HG02852 (cell line): ENCODE measurements at regions not wholly inside any gene's neighbourhood (a gene's known extent, or its start where the extent isn't known, plus 50 kb on each side); places are given as distances from the start of the nearest gene placed in this dataset.

Experiments
- ATAC-seq: cut with Tn5 transposase; IDR thresholded peaks from one replicate; pipeline ENCODE4 v1.9.1; 2021; ENCODE audit warnings: mild to moderate bottlenecking, moderate library complexity; ENCODE audit not compliant: unreplicated experiment

DNA sequence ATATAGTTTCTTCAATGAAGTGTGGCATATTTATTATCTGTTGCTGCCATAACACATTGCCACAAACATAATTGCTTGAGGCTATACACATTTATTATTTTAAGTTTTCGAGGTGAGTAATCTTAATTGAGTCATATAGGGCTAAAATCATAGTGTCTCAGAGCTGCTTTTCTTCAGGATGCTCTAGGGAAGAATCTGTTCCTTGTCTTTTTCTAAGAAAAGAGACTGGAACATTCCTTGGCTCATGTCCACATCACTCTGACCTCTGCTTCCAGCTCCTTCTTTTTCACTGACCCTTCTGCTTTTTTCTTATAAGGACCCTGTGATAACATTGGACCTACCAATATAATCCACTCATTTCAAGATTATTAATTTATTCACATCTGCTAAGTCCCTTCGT lies 632.4 kb upstream of the TYRP1 start:
- ATAC-seq: no peak

DNA sequence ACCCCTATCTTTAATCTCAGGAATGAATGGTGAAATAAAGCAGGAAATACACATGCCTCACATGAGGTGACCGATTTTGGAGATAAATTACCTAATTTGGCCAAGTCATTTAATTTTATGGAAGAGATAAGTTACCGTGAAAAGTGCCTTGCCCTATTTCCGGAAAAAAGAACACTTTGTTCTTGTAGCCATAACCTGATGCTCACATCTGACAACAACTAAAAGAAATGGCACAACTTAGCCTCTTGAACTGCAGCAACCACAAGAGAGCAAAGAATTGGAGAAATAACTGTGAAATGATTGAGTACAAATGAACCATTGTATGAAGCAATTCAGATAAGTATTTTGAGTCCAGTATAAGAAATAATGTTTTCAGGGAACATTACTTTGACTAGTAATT lies 628.1 kb upstream of the TYRP1 start:
- no peak for ATAC-seq

GRCh38 chr9:12065686-12066085 lies 627.5 kb upstream of the TYRP1 start:
- no peak for ATAC-seq

- ATAC-seq: no peak
Observed at GRCh38 chr9:12066455-12067035, 626.6 kb upstream of the TYRP1 start.

DNA sequence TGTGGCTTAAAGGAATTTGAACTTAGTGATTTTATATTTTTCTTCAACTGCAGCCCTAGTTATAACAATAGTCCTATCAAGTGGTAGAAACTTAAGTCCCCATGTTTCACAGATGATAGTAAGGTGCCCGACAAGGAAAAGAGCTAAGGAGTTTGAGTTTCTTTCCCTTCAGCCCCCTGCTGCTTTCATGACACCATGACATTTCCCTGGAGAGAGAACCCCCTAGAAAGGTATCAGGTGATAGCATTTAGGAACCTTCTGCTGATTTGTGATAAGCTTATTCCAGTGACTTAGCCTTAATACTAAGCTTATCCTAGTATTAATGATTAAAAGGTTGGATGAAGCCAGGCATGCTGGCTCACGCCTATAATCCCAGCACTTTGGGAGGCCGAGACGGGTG lies 623.8 kb upstream of the TYRP1 start:
- no peak for ATAC-seq

GRCh38 chr9:12085399-12085798 lies 607.8 kb upstream of the TYRP1 start:
- ATAC-seq: no peak

DNA sequence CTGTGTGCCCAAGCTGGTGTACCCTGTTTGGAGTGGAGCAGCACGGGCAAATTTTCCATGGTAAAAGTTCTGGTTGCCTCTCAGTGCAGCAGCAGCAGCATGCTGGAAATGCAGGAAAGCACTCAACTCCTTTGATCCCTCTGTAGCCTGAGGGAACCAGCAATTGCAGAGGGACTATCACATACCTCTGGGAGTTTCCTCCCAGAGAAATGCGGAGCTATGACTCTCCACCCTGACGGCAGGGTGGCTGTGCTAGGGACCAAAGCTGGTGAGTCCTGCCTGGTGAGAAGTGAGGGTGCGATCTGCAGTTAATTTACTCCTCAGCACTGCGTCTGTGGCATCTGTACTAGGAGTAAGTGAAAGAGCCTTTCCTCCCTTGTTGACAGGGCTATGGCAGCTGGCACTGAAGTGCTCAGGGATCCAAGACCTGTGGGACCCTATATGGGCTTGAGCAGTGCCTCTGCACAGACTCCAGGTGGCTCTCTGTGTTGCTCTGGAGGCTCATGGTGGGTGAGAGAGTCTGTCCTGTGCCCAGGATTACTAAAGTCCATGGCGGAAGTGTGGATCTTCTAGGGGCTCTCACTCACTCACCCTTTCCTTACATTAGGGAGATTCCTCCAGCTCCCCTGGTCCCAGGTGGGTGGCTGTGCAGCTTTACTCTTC lies 601.2 kb upstream of the TYRP1 start:
- no peak for ATAC-seq

DNA sequence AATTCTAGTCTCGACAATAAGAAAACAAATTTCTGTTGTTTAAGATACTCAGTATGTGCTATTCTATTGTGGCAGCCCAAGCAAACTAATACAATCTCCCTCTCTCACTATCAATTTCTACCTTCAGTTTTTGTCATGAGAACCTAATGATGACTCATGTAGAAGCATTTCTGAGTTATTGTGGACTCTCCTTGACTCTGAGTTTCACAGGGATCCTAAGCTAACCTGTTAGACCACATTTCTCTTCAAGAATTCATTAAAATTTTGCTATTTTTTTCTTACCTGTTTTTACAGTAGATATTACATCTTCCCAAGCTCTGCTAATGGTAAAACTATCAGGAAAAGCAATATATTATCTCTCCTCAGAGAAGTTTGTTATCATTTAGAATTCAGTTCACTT lies 599.1 kb upstream of the TYRP1 start:
- no peak for ATAC-seq

GRCh38 chr9:12095931-12096330 lies 597.3 kb upstream of the TYRP1 start:
- ATAC-seq: no peak

DNA sequence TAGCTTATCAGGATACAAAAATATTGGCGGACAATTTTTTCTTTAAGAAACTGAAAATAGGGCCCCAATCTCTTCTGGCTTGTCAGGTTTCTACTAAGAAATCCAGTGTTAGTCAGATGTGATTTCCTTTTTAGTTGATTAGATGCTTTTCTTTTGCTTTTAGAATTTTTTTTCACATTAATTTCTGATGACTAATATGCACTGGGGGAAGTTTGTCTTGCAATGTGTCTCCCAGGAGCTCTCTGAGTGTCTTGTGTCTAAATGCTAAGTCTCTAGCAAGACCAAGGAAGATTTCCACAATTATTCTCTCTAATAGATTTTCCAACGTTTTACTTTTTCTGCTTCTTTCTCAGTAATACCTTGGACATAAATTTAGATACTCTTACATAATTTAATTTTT lies 559.8 kb upstream of the TYRP1 start:
- no peak for ATAC-seq

- no peak for ATAC-seq
Observed at GRCh38 chr9:12141422-12141821, 551.8 kb upstream of the TYRP1 start.

DNA sequence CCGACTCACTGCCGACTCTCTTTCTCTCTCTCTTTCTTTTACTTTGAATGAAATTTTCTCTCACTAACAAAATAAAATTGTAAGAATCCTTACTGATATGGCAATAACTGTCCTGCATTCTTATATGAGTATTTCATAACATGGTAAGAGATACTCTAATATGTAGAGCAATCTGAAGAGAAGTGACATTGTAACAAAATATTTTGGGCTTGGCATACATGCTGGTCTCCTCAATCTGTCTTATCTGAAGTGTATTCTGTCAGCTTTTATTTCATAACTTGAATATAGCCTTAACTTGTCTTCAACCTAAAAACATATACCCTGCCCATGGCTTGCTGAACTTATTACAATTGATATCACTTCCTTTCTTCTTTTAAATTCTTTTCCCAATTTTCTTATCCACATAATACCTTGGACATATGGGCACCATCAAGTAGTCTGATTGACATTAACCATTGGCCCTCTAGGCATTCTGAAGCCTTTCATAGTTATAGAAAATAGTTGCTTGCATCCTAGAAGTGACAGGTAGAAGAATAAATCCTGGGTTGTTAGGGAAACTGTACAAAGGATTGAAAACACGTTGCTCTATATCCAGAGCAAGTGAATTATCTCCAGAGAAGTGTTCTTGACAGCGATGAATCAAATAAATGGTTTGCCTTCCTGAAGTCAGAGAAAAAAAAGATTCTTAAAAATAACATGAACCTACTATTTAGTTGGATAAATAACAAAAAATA lies 537.6 kb upstream of the TYRP1 start:
- no peak for ATAC-seq

DNA sequence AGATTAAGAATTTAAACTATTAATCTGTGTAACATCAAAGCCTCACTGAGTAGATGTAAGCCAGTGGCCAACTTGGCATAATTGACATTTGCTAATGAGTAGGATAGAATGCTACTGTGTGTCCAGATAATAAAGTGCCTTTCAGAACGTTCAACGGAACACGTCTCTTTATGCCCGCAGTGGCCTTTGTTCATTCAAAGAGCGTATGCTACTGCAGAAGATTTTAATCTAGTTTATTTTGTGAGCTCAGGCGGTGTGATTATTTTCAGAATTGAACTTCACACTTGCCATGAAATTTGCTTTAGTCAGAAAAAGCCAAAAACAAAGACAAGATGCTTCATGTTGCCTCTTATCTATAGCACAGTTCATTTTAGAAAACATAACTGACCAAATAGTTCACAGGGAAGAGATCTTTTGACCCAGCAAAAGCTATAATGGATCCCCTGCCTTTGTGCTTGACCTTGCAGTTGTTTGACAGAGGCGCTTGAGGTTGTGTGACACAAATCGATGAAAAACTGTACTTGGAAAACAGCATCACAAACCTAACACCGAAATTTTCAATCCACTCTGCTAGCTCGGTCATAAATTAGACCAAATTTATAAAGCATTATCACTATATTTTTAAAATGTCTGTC lies 530.9 kb upstream of the TYRP1 start:
- no peak for ATAC-seq

- no peak for ATAC-seq
Observed at GRCh38 chr9:12163723-12164458, 529.3 kb upstream of the TYRP1 start.

GRCh38 chr9:12166518-12166917 lies 526.7 kb upstream of the TYRP1 start:
- ATAC-seq: no peak

- ATAC-seq: no peak
Observed at GRCh38 chr9:12170456-12170855, 522.7 kb upstream of the TYRP1 start.

DNA sequence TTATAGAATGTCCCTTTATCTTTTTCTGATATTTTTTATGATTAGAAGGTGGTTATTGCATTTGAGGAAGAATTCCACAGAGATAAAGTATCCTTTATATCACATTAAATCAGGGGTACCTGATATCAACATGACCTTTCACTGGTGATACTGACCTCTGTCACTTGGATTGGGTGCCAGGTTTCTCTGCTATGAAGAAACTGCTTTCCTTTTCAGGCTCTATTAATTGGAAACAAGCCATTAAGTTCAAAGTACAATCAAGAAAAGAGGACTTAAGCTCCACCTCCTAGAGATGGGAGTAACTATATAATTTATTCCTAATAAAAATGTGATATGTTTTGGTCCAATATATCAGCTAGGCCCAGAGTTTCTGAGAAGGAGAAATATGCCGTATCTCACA lies 514.6 kb upstream of the TYRP1 start:
- ATAC-seq: no peak

DNA sequence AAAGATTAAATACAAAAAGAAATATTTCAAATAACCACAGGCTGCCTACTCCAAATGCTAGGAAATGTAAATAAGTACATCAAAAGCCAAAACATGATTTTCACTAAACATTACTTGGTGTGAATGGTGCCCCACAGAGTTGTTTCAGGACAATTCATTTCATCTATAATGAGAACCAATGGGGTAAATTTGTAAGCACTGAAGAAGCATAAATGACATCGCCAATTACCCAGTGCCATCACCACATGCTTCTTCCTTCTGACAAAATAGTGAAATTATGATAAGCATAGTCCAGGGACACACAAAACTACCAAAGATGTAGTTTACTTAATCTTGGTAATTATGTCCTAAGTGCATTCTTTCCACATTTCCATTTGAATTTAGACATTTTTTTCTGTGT lies 510.4 kb upstream of the TYRP1 start:
- ATAC-seq: no peak

GRCh38 chr9:12183321-12183720 lies 509.9 kb upstream of the TYRP1 start:
- no peak for ATAC-seq

DNA sequence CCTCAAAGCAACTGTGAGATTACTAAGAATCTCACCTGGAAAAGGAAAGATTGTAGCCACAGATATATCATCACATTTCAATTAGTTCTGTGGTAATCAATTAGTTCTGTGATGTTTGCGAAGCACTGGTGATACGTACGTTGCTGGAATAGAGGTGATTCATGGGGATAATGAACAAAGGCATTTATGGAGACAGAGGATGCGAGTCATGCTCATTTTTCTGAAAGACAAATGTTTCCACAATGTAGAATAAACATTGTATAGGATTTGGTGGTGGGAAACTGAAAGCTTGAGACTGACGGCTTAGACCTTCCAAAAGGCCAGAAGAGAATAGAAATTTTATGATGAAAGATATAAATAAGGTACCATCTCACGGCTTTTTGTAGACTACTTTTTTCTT lies 507.3 kb upstream of the TYRP1 start:
- ATAC-seq: no peak

GRCh38 chr9:12191630-12192029 lies 501.6 kb upstream of the TYRP1 start:
- ATAC-seq: no peak
